ENCODE measurements at regions not wholly inside any gene's neighbourhood (a gene's known extent, or its start where the extent isn't known, plus 50 kb on each side); places are given as distances from the start of the nearest gene placed in this dataset.

DNA sequence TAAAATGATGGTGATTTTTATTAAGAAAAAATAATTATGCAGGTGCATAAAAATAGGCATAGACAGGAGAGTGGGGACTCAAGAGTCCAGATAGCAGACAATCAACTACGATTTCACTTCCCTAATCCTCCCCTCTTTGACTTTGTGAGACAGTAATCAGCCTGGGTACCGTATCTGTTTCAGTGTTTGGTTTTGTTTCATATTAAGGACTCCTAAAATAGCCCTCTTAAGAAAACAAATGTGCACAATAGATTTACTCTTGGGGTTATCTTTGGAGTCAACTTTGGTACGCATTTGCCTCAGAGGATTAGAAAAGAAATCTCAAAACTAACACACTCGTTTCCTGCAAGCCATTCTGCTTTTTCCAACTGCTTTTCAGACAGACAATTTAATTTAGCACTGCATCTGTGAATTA lies 96.3 kb downstream of the ZNF608 start:
- Histone ChIP-seq H3K27ac (no peak overlapping the region), H3K4me3 (no peak overlapping the region), H3K4me1 (peaks cover 17% of the 10 kb centered on the region), H3K36me3 (ENCODE audit: low read depth, missing control alignments) (no peaks in the 10 kb centered on the region), H3K9me3 (no peaks in the 10 kb centered on the region), H3K27me3 (no peaks in the 10 kb centered on the region)
- TF ChIP-seq POLR2A (IDR thresholded peaks at IDR 0.05), result no peak
- TF ChIP-seq, protein P1, sequence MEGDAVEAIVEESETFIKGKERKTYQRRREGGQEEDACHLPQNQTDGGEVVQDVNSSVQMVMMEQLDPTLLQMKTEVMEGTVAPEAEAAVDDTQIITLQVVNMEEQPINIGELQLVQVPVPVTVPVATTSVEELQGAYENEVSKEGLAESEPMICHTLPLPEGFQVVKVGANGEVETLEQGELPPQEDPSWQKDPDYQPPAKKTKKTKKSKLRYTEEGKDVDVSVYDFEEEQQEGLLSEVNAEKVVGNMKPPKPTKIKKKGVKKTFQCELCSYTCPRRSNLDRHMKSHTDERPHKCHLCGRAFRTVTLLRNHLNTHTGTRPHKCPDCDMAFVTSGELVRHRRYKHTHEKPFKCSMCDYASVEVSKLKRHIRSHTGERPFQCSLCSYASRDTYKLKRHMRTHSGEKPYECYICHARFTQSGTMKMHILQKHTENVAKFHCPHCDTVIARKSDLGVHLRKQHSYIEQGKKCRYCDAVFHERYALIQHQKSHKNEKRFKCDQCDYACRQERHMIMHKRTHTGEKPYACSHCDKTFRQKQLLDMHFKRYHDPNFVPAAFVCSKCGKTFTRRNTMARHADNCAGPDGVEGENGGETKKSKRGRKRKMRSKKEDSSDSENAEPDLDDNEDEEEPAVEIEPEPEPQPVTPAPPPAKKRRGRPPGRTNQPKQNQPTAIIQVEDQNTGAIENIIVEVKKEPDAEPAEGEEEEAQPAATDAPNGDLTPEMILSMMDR (IDR thresholded peaks at IDR 0.05), result no peak
- no peak for DNase-seq
- intact Hi-C loops (cut with DNase I; ENCODE audit: low total_unique reads), result no loop called here
- 12 to 13% methylated on average over 4 of the region's 4 CpGs for WGBS, 2 donors

DNA sequence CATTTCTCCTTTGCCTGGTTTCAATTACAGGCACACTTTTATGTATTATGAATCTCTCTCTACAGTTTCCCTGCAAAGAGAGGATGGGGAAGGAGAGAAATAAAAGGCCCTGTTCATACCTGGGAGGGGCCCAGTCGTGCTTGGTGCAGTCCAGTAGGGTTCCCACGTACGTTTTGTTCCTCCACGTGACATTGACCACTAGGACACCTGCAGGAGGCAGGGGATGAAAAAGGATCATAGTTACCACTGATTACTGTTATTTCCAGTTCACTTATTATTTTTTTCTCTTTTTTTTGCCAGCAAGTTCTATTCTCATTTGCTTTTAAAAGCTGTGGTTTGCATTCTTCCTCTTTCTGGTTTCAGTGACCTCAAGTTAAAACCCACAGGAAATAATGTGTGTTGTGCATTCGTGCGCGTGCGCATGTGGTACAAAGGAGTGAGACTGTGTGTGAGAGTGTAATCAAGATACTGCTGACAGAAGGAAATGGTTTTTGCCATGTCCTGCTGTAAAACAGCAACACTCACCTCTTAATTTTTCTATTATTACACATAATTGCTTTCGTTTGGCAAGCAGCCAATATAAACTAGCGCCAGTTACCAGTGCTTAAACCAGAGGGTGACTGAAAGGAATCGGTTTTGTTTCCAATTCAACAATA lies 96.8 kb downstream of the ZNF608 start:
- H3K27me3 ChIP-seq, result no peaks in the 10 kb centered on the region
- no peaks in the 10 kb centered on the region for H3K9me3 ChIP-seq
- WGBS, 2 donors, result 37 to 44% methylated on average over 11 of the region's 11 CpGs
- intact Hi-C loops (cut with DNase I; ENCODE audit: low total_unique reads), result no loop called here
- H3K4me3 ChIP-seq, result no peak overlapping the region
- TF ChIP-seq, protein P1 (IDR thresholded peaks at IDR 0.05), result no peak
- TF ChIP-seq POLR2A (IDR thresholded peaks at IDR 0.05), result no peak
- H3K36me3 ChIP-seq (ENCODE audit: low read depth, missing control alignments), result no peaks in the 10 kb centered on the region
- DNase-seq, result peak; percentile 47
- no peak overlapping the region for H3K27ac ChIP-seq
- peaks cover 14% of the 10 kb centered on the region for H3K4me1 ChIP-seq

- H3K27ac ChIP-seq, result no peak overlapping the region
- no peaks in the 10 kb centered on the region for H3K9me3 ChIP-seq
- intact Hi-C loops (cut with DNase I; ENCODE audit: low total_unique reads), result no loop called here
- no peak overlapping the region for H3K4me3 ChIP-seq
- H3K36me3 ChIP-seq (ENCODE audit: low read depth, missing control alignments), result no peaks in the 10 kb centered on the region
- peaks cover 11% of the 10 kb centered on the region for H3K4me1 ChIP-seq
- no peak for DNase-seq
- 81 to 85% methylated on average over 9 of the region's 9 CpGs for WGBS, 2 donors
- TF ChIP-seq, protein P1 (IDR thresholded peaks at IDR 0.05), result no peak
- no peak for TF ChIP-seq POLR2A (IDR thresholded peaks at IDR 0.05)
- no peaks in the 10 kb centered on the region for H3K27me3 ChIP-seq
Measured at GRCh38 chr5:124648902-124649467, 97.5 kb downstream of the ZNF608 start.

DNA sequence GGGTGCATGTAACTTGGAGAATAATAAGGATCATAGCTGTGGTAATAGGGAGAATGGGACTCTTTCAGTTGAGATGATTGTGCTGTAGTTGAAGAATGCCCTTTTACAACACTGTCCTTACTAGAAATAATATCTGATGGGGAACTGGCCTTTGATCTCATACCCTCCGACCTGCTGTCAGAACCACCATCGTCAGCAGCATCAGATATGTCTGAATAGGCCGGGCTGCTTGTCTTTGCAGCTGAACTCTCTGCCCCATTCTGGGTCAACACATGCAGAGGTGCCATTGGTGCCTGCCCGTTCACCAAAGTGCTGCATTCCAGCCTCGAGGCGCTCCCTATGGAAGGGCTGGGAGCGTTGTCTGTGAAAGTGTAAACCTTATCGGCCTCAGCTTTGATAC lies 99.1 kb downstream of the ZNF608 start:
- TF ChIP-seq POLR2A (IDR thresholded peaks at IDR 0.05), result no peak
- TF ChIP-seq, protein P1 (IDR thresholded peaks at IDR 0.05), result no peak
- Histone ChIP-seq H3K27me3 (no peaks in the 10 kb centered on the region), H3K9me3 (no peaks in the 10 kb centered on the region), H3K36me3 (ENCODE audit: low read depth, missing control alignments) (no peaks in the 10 kb centered on the region), H3K27ac (no peak overlapping the region), H3K4me3 (no peak overlapping the region), H3K4me1 (peaks cover 9% of the 10 kb centered on the region)
- DNase-seq, result no peak
- 83 to 95% methylated on average over 8 of the region's 8 CpGs for WGBS, 2 donors
- intact Hi-C loops (cut with DNase I; ENCODE audit: low total_unique reads), result no loop called here

- no peaks in the 10 kb centered on the region for H3K36me3 ChIP-seq (ENCODE audit: low read depth, missing control alignments)
- TF ChIP-seq, protein P1 (IDR thresholded peaks at IDR 0.05), result no peak
- TF ChIP-seq POLR2A (IDR thresholded peaks at IDR 0.05), result no peak
- no peak overlapping the region for H3K27ac ChIP-seq
- no peaks in the 10 kb centered on the region for H3K9me3 ChIP-seq
- H3K4me3 ChIP-seq, result no peak overlapping the region
- WGBS, 2 donors, result 89 to 98% methylated on average over 3 of the region's 3 CpGs
- H3K27me3 ChIP-seq, result no peaks in the 10 kb centered on the region
- DNase-seq, result no peak
- H3K4me1 ChIP-seq, result peaks cover 3% of the 10 kb centered on the region
- intact Hi-C loops (cut with DNase I; ENCODE audit: low total_unique reads), result no loop called here
Measured at GRCh38 chr5:124645396-124645795, 101.0 kb downstream of the ZNF608 start.
